Left ventricle myocardium superior (tissue), 1 donor: ENCODE measurements at regions not wholly inside any gene's neighbourhood (a gene's known extent, or its start where the extent isn't known, plus 50 kb on each side); places are given as distances from the start of the nearest gene placed in this dataset.
"Not testable (repeated sequence)": the region's sequence is repeated elsewhere in the genome, so short reads cannot be mapped to it uniquely, and the experiment has no call there.

Experiments
- ATAC-seq: fragments of 200-7000 bp; cut with Tn5 transposase; one replicate; pipeline ENCODE4 v1.9.1; 2020; ENCODE audit warnings: mild to moderate bottlenecking, moderate library complexity
- DNase-seq: peaks from one replicate; pipeline ENCODE4 v3.0.0-alpha.2; 2020
- intact Hi-C: fragments of 100-400 bp; cut with micrococcal nuclease; formaldehyde crosslinking; loops from one replicate; pipeline ENCODE4 v1.11.0; 2022
- donor health status: DM: no; HTN: yes; CAD: no; lungs with severe emphysema.

DNA sequence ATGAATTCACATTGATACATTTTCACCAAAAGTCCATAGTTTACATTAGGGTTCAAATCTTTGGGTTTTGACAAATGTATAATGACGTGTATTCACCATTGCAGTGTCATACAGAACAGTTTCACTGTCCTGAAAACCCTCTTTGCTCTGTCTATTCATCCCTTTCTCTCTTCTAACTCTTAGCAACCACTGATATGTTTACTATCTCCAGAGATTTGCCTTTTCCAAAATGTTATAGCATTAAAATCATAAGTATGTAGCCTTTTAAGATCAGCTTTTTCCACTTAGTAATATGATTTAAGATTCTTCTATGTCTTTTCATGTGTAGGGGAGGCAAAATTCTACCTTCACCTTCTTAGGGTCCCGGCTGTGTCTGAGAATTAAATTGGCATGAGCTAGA, 203.8 kb downstream of the TPRG1 start:
- no peak for ATAC-seq
- no peak for DNase-seq
- intact Hi-C loops, result no loop called here

DNA sequence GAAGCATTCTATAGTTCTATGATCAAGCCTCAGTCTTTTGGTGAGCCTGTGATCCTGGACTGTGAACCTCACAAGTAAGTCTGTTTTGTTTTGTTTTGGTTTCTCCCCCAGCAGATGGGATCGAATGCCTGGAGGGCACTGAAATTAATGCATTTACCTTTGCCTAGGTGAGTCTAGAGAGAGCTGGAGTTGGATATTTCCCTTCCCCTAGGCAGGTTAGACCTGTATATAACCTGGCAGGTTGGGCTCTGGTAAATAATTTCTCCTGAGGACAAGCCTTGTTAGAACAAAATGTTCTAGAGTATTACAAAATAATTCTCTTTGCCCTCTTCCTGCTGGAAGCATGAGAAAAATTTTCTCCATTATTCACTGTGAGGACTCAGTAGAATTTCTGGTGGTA, 211.9 kb downstream of the TPRG1 start:
- intact Hi-C loops, result no loop called here
- ATAC-seq (no peak), DNase-seq (no peak)

DNA sequence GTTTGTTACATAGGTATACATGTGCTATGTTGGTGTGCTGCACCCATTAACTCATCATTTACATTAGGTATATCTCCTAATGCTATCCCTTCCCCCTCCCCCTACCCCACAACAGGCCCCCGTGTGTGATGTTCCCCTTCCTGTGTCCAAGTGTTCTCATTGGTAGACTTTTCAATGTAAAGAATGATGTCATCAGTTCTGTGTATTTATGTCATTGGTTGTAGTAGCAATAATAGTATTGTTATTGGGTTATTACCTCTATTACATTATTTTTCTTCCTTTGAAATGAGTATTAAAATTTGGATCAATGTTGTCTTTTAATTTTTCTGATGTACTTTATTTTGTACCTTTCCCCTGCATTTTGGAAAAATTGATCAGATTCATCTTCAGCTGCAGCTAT, 214.1 kb downstream of the TPRG1 start:
- DNase-seq, ATAC-seq, intact Hi-C loops: not testable (repeated sequence)

DNA sequence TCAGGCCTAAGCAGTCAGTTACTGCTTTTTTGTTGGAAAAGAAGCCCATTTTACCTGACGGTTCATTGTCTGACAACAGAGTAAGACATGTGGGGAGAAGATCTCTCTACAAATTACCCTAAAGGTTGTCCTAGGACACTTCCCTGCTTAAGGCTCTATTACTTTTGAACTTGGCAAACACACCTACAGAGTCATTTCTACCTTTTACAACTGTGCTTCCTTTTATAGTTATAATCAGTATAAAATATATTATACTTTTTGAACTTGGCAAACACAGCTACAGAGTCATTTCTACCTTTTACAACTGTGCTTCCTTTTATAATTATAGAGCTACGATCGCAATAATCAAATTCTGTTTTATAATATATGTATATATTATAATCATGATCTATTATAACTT, 215.0 kb downstream of the TPRG1 start:
- no peak for ATAC-seq
- intact Hi-C loops, result no loop called here

DNA sequence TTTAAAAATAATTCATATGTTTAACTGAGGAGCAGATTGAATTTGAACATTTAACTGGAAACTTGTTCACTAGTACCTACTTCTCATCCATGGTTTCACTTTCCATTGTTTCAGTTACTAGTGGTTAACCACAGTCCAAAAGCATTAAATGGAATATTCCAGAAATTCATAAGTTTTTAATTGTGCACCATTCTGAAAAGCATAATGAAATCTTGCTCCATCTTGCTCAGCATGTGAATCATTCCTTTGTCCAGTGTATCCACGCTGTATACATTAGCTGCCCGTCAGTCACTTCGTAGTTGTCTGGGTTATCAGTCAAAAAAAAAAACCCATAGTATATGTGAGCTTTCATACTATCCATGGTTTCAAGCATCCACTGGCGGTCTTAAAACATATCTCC, 217.6 kb downstream of the TPRG1 start:
- intact Hi-C loops, result no loop called here
- no peak for DNase-seq
- ATAC-seq, result no peak

More for the DNA sequence above, 215.0 kb downstream of the TPRG1 start:
- no peak for DNase-seq

DNA sequence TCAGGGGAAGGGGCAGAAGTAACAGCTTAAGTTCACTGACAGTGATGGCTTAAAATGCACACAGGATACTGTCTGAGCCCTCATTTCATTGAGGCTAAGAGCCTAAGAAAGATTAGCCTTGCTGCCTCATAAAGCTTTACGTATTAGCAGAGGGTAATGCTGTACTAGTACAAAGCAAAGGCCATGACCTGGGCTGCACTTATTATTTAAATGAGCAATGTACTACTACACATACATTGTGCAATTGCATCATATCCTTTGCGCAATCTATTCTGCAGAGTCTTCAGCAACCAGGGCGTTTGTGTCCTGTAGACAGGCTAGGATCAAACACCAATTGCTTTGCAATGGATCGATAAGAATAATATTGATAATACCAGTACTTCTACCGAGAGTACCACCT, 221.8 kb downstream of the TPRG1 start:
- DNase-seq, result no peak
- intact Hi-C loops, result no loop called here
- no peak for ATAC-seq

DNA sequence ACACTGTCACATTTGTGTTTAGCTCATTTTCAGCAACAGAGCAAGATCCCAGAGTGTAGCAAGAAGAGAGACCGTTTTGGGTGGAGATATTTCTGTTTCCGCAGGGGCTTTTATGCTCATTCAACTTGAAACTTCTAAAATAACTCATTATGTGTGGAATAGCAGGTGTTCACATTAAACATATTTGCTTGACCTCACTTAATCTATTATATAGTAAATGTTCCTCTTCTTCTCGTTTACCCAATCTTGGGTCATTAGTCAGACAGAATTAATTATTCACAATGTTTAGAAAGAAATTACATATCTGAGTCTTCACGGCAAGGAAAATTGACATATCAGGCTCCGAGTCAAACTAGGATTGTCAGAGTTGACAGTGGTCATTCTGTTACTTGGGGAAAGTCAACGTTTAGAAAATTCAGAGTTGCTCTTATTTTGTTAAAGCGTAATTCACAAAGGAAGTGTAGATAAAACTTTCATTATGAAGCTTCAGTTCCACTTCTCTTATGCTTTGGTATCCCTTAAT, 222.9 kb downstream of the TPRG1 start:
- intact Hi-C loops, result no loop called here
- DNase-seq (no peak), ATAC-seq (no peak)

DNA sequence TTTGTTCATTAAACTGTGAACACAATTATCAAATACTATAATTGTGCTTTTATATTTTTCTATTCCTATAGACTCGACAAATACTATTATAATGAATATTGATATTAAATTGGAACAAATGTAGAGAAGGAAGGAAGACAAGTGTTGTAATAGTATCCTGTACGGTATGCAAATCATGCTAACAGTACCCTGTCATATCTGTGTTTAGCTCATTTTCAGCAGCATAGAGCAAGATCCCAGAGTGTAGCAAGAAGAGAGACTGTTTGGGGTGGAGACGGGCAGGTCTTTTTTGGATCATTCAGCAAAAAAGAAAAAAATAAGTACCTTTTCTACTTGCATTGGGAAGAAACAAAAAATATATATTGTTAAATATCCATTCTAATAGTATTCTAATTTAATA, 224.1 kb downstream of the TPRG1 start:
- no peak for DNase-seq
- no peak for ATAC-seq
- intact Hi-C loops, result no loop called here

DNA sequence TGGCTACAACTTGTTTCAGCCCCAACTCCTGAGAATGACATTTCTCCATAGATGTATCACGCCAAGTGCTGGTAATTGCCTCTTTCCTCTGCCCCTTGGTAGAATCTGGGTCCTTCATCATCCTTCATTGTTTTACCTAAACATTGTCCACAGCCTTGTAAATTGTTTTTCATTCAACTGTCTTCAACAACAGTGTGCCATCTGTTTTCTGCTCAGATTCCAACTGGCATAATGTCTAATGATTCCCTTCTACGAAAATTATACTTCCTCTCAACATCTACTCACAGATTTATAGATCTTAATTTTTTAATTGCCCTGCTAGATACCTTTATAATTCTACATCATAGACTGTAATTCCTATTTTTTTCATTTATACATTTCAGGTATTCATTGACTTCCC, 226.9 kb downstream of the TPRG1 start:
- intact Hi-C loops, result no loop called here
- ATAC-seq (no peak), DNase-seq (no peak)

DNA sequence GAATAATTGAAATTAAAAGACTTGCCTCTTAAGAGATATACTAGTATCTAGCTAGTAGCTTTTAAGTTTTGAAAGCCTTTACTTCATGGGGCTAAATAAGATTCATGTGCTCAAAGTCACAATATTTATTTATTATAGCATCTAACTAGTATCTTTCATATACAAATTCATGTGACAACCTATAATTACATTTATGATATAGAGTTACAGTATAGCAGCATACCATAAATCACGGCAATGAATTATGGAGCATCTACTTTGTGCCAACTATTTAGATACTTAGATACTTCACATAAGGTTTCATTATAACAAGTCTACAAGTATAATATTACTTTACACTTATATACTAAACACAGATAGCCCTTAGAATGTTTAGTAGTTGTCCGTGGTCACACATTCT, 229.4 kb downstream of the TPRG1 start:
- ATAC-seq (no peak), DNase-seq (no peak)
- intact Hi-C loops, result no loop called here

DNA sequence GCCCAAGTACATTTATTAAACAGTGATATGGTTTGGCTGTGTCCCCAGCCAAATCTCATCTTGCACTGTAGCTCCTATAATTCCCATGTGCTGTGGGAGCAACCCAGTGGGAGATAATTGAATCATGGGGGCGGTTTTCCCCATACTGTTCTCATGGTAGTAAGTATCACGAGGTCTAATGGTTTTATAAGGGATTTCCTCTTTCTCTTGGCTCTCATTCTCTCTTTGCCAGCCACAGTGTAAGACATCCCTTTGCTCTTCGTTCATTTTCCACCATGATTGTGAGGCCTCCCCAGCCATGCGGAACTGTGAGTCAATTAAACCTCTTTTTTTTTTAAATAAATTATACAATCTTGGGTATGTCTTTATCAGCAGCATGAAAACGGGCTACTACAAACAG, 228.0 kb upstream of the TP63 start:
- intact Hi-C loops, result no loop called here
- ATAC-seq (no peak), DNase-seq (no peak)

DNA sequence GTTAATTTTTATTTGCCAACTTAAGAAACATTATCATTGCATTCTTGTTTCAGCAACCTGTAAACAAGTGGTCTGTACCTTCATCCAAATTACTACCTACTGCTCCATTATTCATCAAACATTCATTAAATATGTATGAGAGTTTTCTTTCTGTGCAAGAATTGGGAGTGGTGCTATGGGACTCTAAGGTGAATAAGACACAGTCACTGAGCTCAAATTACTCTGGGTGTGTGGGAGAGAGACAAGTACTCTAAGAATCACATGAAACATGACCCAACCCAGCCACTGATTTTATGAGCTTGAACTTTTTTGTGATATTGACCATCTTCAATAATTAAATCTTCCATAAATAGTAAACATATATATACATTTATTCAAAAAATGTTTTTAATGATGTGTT, 227.2 kb upstream of the TP63 start:
- no peak for ATAC-seq
- DNase-seq, result no peak
- intact Hi-C loops, result no loop called here

DNA sequence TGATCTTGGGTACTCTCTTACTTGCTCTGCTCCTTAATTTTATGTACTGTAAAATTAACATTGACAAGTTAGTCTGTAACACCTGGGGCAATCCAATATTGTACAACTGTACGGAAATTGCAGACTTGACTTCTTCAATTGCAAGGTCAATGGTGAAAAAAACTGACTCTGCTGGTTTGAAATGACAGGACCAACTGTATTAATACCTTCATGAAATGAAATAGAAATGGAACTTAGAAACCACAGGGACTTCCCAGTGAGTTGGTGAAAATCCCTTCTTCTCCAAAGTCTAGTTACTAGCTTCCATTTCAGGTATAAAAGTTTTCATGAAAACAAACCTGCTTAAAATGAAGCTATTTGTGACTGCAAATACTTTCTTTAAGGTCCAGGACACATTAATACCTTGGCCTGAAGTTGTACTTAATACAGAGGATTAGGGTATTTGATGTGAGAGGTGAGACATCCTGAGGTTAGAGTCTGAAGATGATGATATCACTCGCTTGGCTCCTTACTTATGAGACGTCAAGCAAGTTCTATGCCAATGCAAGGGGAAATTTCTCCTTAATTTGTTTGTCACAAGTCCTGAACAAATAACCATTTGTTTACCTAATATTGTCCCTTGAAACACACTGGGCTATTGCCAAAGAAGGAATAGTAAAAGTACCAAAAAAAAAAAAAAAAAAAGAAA, 226.2 kb upstream of the TP63 start:
- ATAC-seq (no peak), DNase-seq (no peak)
- intact Hi-C loops, result no loop called here

DNA sequence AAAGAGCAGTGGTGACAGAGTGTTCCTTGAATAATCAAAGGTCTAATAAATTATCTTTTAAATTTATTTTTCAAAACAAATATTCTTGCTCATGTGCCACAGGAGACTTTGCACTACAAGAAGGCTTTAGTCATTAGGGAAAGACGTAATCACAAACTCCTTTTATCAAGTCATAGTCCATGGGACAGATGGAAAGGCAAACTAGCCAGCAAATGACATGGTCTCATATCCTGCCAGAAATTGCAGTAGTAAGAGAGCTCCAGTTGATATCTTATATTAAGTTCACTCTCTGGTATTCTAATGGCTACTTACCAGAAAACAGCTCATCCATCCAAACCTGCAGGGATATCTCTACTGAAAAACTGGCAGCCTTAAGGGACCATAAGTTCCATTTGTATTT, 225.0 kb upstream of the TP63 start:
- no peak for DNase-seq
- peak; percentile 87 for ATAC-seq
- intact Hi-C loops, result no loop called here

DNA sequence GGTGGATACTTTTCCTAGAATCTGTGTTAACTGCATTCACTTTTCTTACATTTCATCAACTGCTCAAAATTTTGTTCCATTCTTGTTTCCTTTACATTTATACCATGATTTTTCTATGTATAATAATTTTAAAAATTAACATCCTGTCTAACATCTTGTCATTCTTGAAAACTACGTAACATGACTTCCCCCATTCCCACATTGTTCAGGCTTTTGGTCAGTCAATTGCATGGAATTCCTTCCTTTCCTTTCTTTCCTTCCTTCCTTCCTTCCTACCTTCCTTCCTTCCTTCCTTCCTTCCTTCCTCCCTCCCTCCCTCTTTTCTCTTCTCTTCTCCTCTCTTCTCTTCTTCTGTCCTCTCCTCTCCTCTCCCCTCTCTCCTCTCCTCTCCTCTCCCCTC, 220.7 kb upstream of the TP63 start:
- DNase-seq (no peak), ATAC-seq (no peak)
- intact Hi-C loops, result no loop called here

DNA sequence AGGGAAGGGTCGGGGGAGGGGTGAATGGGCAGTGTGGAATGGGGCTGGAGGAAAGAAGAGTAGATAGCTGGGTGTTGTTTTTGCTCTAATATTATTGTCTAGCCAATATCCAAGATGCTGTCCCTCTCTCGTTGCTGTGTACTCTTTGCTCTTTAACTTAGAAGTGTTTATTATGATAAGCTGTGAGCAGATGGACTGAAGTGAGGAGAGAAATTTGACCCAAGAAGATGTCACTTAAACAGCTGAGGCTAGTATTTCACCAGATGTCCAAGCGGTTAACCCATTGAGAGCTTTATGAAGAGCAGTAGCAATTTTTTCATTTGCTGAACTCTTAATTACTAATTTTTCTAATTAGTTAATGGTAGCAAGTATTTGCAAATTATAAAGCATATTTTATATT, 212.2 kb upstream of the TP63 start:
- ATAC-seq (no peak), DNase-seq (no peak)
- intact Hi-C loops, result no loop called here

DNA sequence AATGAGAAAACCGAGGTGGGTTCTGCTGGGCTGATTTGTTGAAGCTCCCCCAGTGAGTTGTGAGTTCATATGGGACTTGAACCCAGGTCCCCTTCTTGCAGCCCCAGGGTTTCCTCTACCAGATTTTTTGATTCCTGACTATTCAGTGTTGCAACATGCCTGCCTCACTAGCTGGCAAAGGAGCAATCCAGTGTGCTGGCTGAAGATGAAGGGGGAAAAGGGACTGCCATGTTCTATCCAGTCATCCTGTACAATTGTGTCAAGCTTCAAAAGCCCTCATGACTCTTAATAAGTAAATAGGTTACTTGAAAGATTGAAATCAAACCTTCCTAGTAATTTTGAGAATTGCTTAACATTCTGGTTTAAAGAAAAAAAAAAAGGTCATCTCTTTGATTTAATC, 211.5 kb upstream of the TP63 start:
- ATAC-seq (no peak), DNase-seq (no peak)
- intact Hi-C loops, result no loop called here

DNA sequence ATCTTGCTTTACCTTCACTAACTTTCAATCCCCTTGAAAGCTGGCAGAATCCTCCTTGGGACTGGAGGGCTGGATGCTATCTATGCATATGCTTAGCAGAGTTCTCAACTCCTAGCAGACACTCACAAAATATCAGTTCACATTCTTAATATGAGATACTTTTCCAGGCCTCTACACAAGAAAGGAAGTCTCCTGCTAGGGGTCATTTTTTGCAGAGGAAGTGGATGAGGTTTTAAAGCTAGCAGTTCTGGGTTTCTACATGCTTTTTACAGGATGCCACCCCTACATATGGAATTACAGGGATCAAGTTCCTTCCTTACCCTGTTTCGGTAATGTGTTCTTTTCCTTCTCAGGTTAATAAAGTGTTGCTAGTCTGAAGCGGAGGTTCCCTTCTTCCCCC, 206.3 kb upstream of the TP63 start:
- intact Hi-C loops, result no loop called here
- ATAC-seq, result no peak
- DNase-seq, result no peak

DNA sequence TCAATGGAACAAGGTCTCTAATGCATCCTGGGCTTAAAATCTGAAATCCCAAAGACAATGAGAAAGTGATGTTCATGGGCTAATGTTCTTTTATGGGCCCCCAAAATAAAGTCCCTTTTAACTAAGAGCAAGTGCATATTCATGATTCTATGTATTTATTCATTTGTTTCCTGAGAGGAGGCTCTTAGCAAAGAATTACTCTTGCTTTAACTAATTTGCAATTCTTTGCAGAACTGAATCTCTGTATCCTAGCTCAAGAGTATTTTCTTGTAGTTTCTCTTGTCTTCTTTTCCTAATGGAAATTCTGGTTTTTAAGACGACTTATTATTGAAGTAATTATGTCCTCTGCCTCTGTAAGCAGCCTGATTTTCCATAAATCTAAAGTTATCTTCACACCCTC, 202.2 kb upstream of the TP63 start:
- no peak for DNase-seq
- intact Hi-C loops, result no loop called here
- no peak for ATAC-seq

DNA sequence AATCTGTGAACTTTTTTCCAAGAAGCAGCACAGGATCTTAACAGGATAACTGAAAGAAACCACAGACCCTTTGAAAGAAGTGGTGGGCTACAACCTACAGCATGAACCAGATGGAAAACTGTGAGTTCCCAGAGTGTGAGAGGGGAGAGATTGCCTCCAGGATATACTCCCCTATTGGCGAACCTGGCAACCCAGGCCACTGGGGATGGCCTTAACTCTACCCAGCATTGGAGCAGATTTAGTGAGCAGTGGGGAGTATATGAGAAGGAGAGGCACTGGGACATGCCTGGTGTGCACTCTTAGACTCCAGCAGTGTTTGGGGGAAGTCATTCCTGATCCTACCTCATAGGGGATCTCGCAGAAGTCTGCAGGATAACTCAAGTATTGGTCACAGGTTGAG, 201.0 kb upstream of the TP63 start:
- intact Hi-C loops, result no loop called here
- DNase-seq (no peak), ATAC-seq (no peak)

DNA sequence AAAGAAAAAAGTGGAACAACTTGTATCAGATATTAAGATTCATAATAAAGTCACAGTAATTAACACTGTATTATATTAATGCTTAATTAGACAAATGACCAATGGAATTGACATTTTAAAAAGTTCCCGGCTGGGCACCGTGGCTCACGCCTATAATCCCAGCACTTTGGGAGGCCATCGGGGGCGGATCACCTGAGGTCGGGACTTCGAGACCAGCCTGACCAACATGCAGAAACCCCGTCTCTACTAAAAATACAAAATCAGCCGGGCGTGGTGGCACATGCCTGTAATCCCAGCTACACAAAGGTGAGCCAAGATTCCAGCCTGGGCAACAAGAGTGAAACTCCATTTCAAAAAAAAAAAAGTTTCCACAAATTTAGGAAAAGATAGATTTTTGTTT, 188.9 kb upstream of the TP63 start:
- ATAC-seq, intact Hi-C loops: not testable (repeated sequence)

More for the DNA sequence above, 188.9 kb upstream of the TP63 start:
- DNase-seq, result not testable (repeated sequence)
